ENCODE measurements at regions not wholly inside any gene's neighbourhood (a gene's known extent, or its start where the extent isn't known, plus 50 kb on each side); places are given as distances from the start of the nearest gene placed in this dataset.
A peak's percentile ranks its signal among the peaks of the same experiment; 100 is the strongest.

DNA sequence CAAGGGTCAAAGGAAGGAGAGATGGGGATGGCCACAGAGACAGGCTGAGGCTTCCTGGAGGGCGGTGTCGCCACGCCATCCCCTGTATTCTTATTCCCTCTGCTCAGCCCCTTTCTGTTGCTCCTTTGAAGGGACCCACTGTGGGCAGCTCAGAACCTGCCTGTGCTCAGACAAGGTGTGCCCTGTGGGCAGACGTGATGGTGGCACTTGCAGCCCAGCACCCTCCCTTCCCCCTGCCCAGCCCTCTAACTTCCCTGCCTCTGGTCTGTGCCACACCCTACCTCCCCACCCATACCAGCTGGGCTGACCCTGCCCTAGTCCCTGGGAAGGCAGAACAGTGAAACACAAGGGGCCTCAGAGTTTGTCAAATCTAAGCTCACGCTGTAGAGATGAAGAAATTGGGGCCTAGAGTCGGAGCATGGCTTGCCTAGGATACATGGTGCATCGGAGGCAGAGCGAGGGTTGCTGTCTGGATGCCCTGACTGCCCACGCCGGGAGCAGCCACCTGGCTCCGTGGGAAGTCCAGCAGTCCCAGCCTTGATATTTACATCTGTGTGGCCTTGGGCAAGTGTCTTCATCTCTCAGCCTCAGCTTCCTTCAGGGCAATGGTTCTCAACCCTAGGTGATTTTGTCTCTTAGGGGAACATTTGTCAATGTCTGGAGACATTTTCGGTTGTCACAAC lies 68.6 kb upstream of the RUNX3 start:
- no peak for DNase-seq

GRCh38 chr1:24996983-24997893 lies 67.2 kb upstream of the RUNX3 start:
- DNase-seq, result no peak

DNA sequence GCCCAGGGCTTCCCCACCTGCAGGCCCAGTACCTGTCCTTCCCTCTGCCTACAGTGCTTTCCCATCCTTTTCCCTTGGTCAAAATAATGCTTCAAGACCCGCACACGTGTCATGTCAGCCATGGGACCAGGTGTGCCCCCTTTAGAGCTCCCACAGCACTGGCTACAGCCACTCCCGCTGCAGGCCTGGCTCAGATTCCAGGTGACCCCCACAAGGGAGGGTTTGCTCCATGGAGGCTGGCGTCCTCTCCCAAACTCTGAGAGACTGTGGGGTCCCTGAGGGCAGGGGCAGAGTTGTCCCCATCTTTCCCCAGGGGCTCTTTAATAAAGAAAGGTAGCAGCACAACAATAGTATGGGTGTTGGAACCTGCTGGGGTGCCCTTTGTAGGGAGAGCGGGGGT lies 66.4 kb upstream of the RUNX3 start:
- DNase-seq, result no peak

DNA sequence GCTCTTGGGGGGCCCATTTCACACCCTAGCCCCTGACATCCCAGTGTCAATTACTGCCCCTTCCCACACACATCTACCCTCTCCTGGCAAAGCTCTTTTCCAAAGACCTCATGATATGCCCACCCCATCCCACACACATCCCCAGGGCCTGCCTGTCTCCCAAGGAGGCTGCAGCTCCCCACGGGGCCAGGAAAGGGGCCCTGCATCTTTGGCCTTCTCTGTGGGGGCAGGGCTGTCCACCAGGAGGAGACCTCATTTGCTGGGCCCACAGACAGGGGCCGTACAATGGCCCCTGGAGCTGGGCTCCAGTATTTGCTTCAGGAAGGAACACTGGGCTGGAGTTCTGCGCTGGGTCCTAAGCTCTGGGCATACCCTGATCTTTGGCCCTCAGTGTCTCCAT lies 65.6 kb upstream of the RUNX3 start:
- DNase-seq, result no peak

DNA sequence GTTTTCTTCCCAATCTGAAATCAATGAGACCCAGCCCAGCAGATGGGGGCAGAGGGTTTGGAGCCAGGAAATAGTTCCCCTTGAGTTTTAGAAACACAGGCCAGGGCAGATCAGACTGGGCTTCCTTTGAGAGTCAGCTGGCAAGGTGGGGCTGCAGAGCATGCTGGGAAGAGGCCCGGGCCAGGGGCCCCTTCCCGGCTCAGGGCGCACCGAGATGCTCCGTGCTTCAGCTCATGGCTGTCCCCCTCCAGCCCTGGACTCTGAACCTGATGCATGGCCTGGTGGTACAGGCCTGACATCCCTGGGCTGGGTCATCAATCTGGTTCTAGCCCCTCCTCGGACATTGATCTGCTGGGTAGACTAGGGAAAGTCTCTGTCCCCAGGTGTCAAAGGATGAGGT lies 65.1 kb upstream of the RUNX3 start:
- DNase-seq, result no peak

- no peak for DNase-seq
Observed at GRCh38 chr1:24993871-24994580, 64.0 kb upstream of the RUNX3 start.

GRCh38 chr1:24992761-24993211 lies 62.7 kb upstream of the RUNX3 start:
- no peak for DNase-seq

- no peak for DNase-seq
Observed at GRCh38 chr1:24992124-24992760, 62.2 kb upstream of the RUNX3 start.

DNA sequence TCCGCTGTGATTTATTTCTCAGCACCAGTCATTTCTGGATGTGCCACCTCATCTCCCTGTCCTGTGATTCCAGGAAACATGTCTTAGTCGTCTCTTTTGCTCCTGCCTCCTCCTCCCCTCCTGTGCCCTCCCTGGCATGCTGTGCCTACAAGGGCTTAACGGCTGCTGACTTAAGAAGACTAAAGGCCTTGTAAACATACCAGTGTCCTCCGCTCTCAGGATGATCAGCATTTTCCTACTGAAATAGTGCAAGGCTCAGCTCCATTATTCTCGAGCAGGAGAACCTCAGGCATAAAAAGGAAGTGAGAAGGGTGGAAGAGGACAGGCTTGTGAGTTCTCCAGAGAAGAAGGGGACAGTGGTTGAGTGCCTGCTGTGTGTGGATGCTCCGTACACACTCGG lies 61.6 kb upstream of the RUNX3 start:
- DNase-seq, result no peak

GRCh38 chr1:24990779-24991641 lies 60.9 kb upstream of the RUNX3 start:
- no peak for DNase-seq

GRCh38 chr1:24990136-24990535 lies 60.1 kb upstream of the RUNX3 start:
- no peak for DNase-seq

DNA sequence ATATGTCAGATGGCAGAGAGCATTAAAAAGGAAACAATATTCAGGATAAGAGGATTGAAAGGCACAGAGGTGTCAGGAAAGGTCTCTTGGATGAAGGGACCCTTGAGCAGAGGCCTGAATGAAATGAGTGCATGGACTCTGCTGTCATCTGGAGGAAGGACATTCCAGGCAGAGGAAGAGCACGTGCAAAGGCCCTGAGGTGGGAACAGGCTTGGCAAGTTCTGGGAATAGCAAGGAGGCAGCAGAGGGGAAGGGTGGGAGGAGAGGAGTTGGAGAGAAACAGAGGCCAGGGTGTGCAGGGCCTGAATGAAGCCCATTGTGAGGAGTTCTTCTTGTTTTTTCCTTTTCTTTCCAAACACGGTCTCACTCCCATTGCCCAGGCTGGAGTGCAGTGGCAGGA lies 59.0 kb upstream of the RUNX3 start:
- DNase-seq, result no peak

- DNase-seq, result no peak
Observed at GRCh38 chr1:24988558-24988912, 58.5 kb upstream of the RUNX3 start.

GRCh38 chr1:24987875-24988557 lies 57.9 kb upstream of the RUNX3 start:
- no peak for DNase-seq

DNA sequence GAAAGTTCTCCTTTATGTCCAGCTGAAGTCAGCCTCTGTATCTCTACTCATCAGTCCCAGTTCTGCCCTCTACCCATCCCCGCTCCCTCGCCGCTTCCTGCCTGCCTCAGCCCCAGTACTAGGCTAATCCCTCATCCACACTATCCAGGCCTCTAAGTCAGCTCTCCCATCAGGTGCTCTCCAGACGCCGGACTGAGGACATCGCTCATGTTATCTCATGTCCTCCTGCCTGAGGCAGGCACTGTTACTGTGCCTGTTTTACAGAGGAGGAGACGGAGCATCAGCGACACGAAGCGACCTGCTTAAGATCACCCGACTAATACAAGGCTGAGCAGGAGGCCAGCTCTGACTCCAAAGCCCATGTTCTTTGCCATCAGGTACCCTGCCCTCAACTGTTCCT lies 57.3 kb upstream of the RUNX3 start:
- DNase-seq, result no peak

DNA sequence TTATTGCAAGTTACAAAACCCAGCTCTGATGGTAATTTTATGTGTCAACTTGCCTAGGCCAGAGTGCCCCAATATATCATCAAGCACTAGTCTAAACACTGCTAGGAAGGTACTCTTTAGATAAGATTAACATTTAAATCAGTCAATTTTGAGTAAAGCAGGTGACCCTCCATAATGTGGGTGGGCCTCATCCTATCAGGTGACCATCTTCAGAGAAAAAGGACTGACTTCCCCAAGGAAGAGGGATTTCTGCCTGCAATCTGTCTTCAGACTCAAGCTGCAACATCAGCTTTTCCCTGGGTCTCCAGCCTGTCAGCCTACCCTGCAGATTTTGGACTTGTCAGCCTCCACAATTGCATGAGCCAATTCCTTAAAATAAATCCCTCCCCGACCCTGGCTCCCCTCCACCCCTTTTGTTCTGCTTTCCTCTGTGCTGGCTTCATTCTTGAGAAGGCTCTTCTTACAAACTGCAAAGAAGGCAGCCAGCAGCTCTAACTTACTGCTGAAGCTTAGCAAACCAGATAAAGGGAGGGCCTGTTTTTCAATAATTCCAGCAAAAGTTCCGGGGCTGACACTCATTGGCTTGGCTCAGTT lies 56.4 kb upstream of the RUNX3 start:
- no peak for DNase-seq

DNA sequence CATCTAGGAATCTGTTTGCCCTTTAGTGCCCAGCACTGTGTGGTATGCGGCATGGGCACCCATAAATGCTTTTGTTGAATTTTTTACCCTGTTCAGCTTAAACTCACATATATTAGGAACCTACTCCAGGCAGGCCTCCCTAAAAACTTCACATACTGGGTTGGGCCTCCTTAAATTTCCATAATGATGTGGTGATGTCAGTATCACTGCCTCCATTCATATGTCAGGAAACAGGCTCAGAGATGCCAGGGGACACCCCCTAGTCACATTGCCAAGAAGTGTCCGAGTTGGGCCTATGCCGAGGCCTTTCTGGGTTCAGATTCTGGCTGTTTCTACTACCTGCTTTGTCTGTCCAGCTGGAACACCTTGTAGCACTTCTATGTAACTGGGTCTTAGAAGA lies 55.7 kb upstream of the RUNX3 start:
- DNase-seq, result no peak

DNA sequence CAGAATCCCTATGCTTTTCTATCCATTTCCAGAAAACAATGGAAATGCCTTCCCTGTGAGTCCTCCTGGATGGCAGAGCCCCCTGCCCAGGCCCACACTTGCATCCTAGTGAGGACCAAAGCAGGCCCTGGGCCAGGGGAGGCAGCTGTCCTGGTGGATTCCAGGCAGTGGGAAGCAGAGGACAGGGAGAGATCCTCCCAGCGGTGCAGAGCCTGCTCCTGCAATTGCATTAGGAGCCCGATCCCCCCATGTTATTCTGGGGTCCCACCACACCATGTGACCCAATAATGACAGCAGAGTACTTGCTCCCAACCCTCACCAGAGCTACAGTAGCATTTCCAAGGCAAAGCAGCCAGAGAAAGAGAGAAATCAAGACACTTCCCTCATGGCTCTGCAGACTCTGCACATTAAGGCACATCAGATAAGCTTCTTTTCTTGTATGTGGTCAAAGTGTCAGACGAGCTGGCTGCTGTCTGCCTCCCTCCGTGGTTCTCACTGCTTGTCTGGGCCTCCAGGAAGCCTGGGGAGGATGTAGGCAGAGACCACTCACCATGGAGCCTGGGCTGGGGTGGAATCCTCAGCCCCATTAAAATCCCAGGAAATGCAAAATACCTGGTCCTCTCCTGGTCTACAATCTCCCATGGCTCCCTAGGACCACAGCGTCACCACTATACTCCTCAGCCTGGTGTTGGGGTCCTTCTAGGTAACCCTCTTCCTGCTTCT lies 54.9 kb upstream of the RUNX3 start:
- peak; percentile 48 for DNase-seq

- DNase-seq, result no peak
Observed at GRCh38 chr1:24984300-24984699, 54.2 kb upstream of the RUNX3 start.

- no peak for DNase-seq
Observed at GRCh38 chr1:24983006-24983680, 53.1 kb upstream of the RUNX3 start.
